GM12878 (cell line): ENCODE measurements at regions not wholly inside any gene's neighbourhood (a gene's known extent, or its start where the extent isn't known, plus 50 kb on each side); places are given as distances from the start of the nearest gene placed in this dataset.

ENCODE experiments used
- ATAC-seq: fragments of 200-7000 bp; cut with Tn5 transposase; 3 replicates; pipeline ENCODE4 v1.9.1; 2020; ENCODE audit warnings: mild to moderate bottlenecking, moderate library complexity
- BruUV-seq: library from RNA; stranded (reverse); fragments of 400-500 nt; replicated peaks from 2 replicates; lab custom pipeline; 2021; lab: Mats Ljungman, UMichigan
- CTCF ChIA-PET: fragments of 300-600 bp; sonication (Branson Sonifier 250); formaldehyde crosslinking; extraction: SDS; loops from one replicate; lab custom pipeline; 2021; ENCODE audit warnings: inconsistent platforms; lab: Yijun Ruan, JAX
- POLR2A ChIA-PET: fragments of 350-600 bp; formaldehyde crosslinking; extraction: SDS; loops from one replicate; lab custom pipeline; 2021; ENCODE audit warnings: inconsistent platforms; lab: Charles Lee
- RAD21 ChIA-PET: fragments of 300-600 bp; sonication (Branson Sonifier 250); formaldehyde crosslinking; loops from one replicate; lab custom pipeline; 2023; ENCODE audit warnings: antibody characterized with exemption; ENCODE audit not compliant: unreplicated experiment; lab: Charles Lee
- SMC1A ChIA-PET: fragments of 300-600 bp; sonication (Branson Sonifier 250); formaldehyde crosslinking; loops from one replicate; lab custom pipeline; 2023; ENCODE audit not compliant: unreplicated experiment, uncharacterized antibody; lab: Charles Lee
- DNase-seq: peaks from one replicate; pipeline ENCODE4 v3.0.0-alpha.2; 2011; ENCODE audit warnings: low read depth, low spot score
- FAIRE-seq: peaks from 3 replicates; lab custom pipeline; 2011; peaks lifted over from hg19 to GRCh38; lab: Jason Lieb, UNC
- H2AFZ ChIP-seq: 2 replicates; pipeline ENCODE4 v1.6.0; 2011; ENCODE audit warnings: low read depth, low read length, control low read depth; ENCODE audit not compliant: control insufficient read depth
- H3K27ac ChIP-seq: 2 replicates; pipeline ENCODE4 v1.5.1; 2011; ENCODE audit warnings: control low read depth; ENCODE audit not compliant: control insufficient read depth, insufficient read depth
- H3K27me3 ChIP-seq, 2 experiments: replicated peaks in 1 of 2; 2 replicates each; pipeline versions ENCODE4 v1.6.0 to v1.6.1; 2011; ENCODE audit warnings: low read length in 1 of 2; ENCODE audit not compliant: control insufficient read depth in 2 of 2, insufficient read depth in 2 of 2
- H3K36me3 ChIP-seq, 2 experiments: 2 replicates each; pipeline ENCODE4 v1.5.1; 2011; ENCODE audit warnings: low read length in 1 of 2; ENCODE audit not compliant: control insufficient read depth in 2 of 2, insufficient read depth in 2 of 2
- H3K4me1 ChIP-seq: 2 replicates; pipeline ENCODE4 v1.6.1; 2011; ENCODE audit warnings: mild to moderate bottlenecking, low read length, moderate library complexity, mixed read lengths; ENCODE audit not compliant: control insufficient read depth, insufficient read depth
- H3K4me2 ChIP-seq: 2 replicates; pipeline ENCODE4 v1.6.0; 2011; ENCODE audit warnings: control low read depth; ENCODE audit not compliant: control insufficient read depth, insufficient read depth
- H3K4me3 ChIP-seq: fragments of 200-600 bp; sonication (generic); 2 replicates; pipeline ENCODE4 v1.5.1; 2016
- H3K79me2 ChIP-seq: 2 replicates; pipeline ENCODE4 v1.6.0; 2011; ENCODE audit warnings: low read length; ENCODE audit not compliant: control insufficient read depth, insufficient read depth
- H3K9ac ChIP-seq: 2 replicates; pipeline ENCODE4 v1.8.0; 2011; ENCODE audit warnings: low read length, control low read depth, mixed read lengths; ENCODE audit not compliant: control insufficient read depth, insufficient read depth
- H3K9me3 ChIP-seq: replicated peaks from 3 replicates; pipeline ENCODE4 v1.5.1; 2011; ENCODE audit warnings: mild to moderate bottlenecking, low read length; ENCODE audit not compliant: control insufficient read depth, insufficient read depth
- H4K20me1 ChIP-seq: 2 replicates; pipeline ENCODE4 v1.6.0; 2011; ENCODE audit not compliant: control insufficient read depth, insufficient read depth
- ATF7 ChIP-seq: fragments of 450-650 bp; IDR thresholded peaks from 2 replicates; pipeline ENCODE4 v1.6.1; 2016; ENCODE audit warnings: low read depth, mild to moderate bottlenecking
- BACH1 ChIP-seq: fragments of 450-650 bp; IDR thresholded peaks from 2 replicates; pipeline ENCODE4 v1.6.1; 2017; ENCODE audit warnings: mild to moderate bottlenecking, borderline replicate concordance
- CREM ChIP-seq: IDR thresholded peaks from 2 replicates; pipeline ENCODE4 v1.6.1; 2014; ENCODE audit warnings: antibody characterized with exemption, low read depth
- EZH2 ChIP-seq: IDR thresholded peaks from 2 replicates; pipeline ENCODE4 v1.6.1; 2012; ENCODE audit warnings: low read depth, mild to moderate bottlenecking, control low read depth, inconsistent platforms, low read length, borderline replicate concordance; ENCODE audit not compliant: control insufficient read depth
- SIX5 ChIP-seq: IDR thresholded peaks from 2 replicates; pipeline ENCODE4 v1.6.1; 2011; ENCODE audit warnings: mild to moderate bottlenecking, low read depth, low read length, moderate library complexity; ENCODE audit not compliant: severe bottlenecking
- WGBS: methylation state at CpG from one replicate; pipeline ENCODE4 v1.1.6; 2016; ENCODE audit warnings: low lambda C conversion rate; ENCODE audit not compliant: insufficient replicate concordance, insufficient coverage; ENCODE audit errors: missing lambda C conversion rate; 5-methylcytosine and 5-hydroxymethylcytosine counted together
- in situ Hi-C: fragments of 300-500 bp; cut with MboI; formaldehyde crosslinking; loops from 9 replicates; pipeline ENCODE4 v1.14.3; 2018; ENCODE audit warnings: mixed read lengths
- intact Hi-C: fragments of 100-400 bp; cut with micrococcal nuclease; formaldehyde crosslinking; loops from one replicate; pipeline ENCODE4 v1.14.2; 2022; ENCODE audit not compliant: unreplicated experiment
- TF ChIP-seq, protein P1 (sequence below): fragments of 450-650 bp; IDR thresholded peaks from 2 replicates; pipeline ENCODE4 v1.6.1; 2017; ENCODE audit warnings: borderline replicate concordance

DNA sequence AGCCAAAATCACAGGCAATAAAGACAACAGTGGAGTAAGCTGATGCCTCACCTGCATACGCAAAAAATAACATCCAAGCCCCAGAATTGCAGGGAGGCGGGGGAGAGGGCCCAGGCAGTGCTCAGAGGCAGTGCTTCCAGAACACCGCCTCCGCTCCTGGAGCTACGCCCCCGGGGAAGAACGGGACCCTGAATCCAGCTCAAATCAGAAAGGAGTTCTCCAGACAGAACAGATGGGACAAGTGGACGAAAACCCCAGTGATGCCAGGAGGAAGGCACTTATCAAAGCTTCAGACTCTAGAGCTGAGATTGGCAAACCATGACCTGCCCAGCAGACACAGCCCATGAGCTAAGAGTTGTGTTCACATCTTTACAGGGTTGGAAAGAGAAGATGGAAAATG, 683.9 kb downstream of the TBC1D22A start:
- intact Hi-C loops, result no loop called here
- POLR2A ChIA-PET, result no interaction called here
- TF ChIP-seq, protein P1, sequence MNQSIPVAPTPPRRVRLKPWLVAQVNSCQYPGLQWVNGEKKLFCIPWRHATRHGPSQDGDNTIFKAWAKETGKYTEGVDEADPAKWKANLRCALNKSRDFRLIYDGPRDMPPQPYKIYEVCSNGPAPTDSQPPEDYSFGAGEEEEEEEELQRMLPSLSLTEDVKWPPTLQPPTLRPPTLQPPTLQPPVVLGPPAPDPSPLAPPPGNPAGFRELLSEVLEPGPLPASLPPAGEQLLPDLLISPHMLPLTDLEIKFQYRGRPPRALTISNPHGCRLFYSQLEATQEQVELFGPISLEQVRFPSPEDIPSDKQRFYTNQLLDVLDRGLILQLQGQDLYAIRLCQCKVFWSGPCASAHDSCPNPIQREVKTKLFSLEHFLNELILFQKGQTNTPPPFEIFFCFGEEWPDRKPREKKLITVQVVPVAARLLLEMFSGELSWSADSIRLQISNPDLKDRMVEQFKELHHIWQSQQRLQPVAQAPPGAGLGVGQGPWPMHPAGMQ, result no peak
- no peak for TF ChIP-seq BACH1
- TF ChIP-seq EZH2, result no peak
- TF ChIP-seq SIX5, result no peak
- TF ChIP-seq CREM, result no peak
- WGBS, result 71% methylated on average over 8 of the region's 8 CpGs
- Histone ChIP-seq H3K4me2 (no peak overlapping the region), H3K9me3 (no peaks in the 10 kb centered on the region; the same call in 2 of the 3 replicates), H3K27ac (no peak overlapping the region), H3K4me1 (no peaks in the 10 kb centered on the region), H3K36me3 (no peaks in the 10 kb centered on the region), H3K9ac (no peak overlapping the region), H4K20me1 (no peaks in the 10 kb centered on the region), H3K27me3 (no peaks in the 10 kb centered on the region), H3K79me2 (no peaks in the 10 kb centered on the region), H3K4me3 (no peak overlapping the region), H2AFZ (no peak overlapping the region)
- in situ Hi-C loops, result no loop called here
- FAIRE-seq (no peak), ATAC-seq (no peak), DNase-seq (no peak)
- SMC1A ChIA-PET, result no interaction called here
- CTCF ChIA-PET, result no interaction called here
- RAD21 ChIA-PET, result no interaction called here
- no TSS peak for BruUV-seq

GRCh38 chr22:47445716-47446290, 683.4 kb downstream of the TBC1D22A start:
- ChIA-PET CTCF (no interaction called here), POLR2A (no interaction called here), SMC1A (no interaction called here), RAD21 (no interaction called here)
- H4K20me1 ChIP-seq, result no peaks in the 10 kb centered on the region
- no peak for ATAC-seq
- no peaks in the 10 kb centered on the region; the same call in 2 of the 3 replicates for H3K9me3 ChIP-seq
- no peak overlapping the region for H3K27ac ChIP-seq
- H2AFZ ChIP-seq, result no peak overlapping the region
- no peaks in the 10 kb centered on the region for H3K36me3 ChIP-seq
- no peaks in the 10 kb centered on the region for H3K27me3 ChIP-seq
- TF ChIP-seq ATF7, result no peak
- no TSS peak for BruUV-seq
- 28% methylated on average over 10 of the region's 10 CpGs for WGBS
- no peaks in the 10 kb centered on the region for H3K79me2 ChIP-seq
- DNase-seq, result no peak
- H3K4me3 ChIP-seq, result no peak overlapping the region
- FAIRE-seq, result no peak
- no peak overlapping the region for H3K4me2 ChIP-seq
- H3K9ac ChIP-seq, result no peak overlapping the region
- no peaks in the 10 kb centered on the region for H3K4me1 ChIP-seq
- in situ Hi-C loops, result no loop called here
- intact Hi-C loops, result no loop called here
